HEK293T (cell line): ENCODE measurements at regions not wholly inside any gene's neighbourhood (a gene's known extent, or its start where the extent isn't known, plus 50 kb on each side); places are given as distances from the start of the nearest gene placed in this dataset.

Experiments
- CTCF ChIA-PET: fragments of 350-600 bp; formaldehyde crosslinking; extraction: SDS; loops from one replicate; lab custom pipeline; 2021; ENCODE audit warnings: antibody characterized with exemption, inconsistent platforms; lab: Yijun Ruan, JAX
- POLR2A ChIA-PET: fragments of 350-600 bp; formaldehyde crosslinking; extraction: SDS; loops from one replicate; lab custom pipeline; 2020; ENCODE audit warnings: antibody characterized with exemption, inconsistent platforms; lab: Yijun Ruan, JAX
- DNase-seq: peaks from one replicate; pipeline ENCODE4 v3.0.0; 2012; ENCODE audit warnings: mixed read lengths; ENCODE audit errors: extremely low spot score
- ARNT ChIP-seq: fragments of 450-650 bp; IDR thresholded peaks from 2 replicates; pipeline ENCODE4 v1.6.1; 2017; ENCODE audit warnings: mild to moderate bottlenecking
- BHLHE40 ChIP-seq: fragments of 450-650 bp; IDR thresholded peaks from 2 replicates; pipeline ENCODE4 v1.6.1; 2016; ENCODE audit warnings: mild to moderate bottlenecking, moderate library complexity, borderline replicate concordance
- CTBP1 ChIP-seq: fragments of 450-650 bp; IDR thresholded peaks from 2 replicates; pipeline ENCODE4 v1.6.1; 2016; ENCODE audit warnings: borderline replicate concordance
- ELF4 ChIP-seq: fragments of 450-650 bp; IDR thresholded peaks from 2 replicates; pipeline ENCODE4 v1.6.1; 2017; ENCODE audit warnings: antibody characterized with exemption
- FOXA1 ChIP-seq: fragments of 450-650 bp; IDR thresholded peaks from 2 replicates; pipeline ENCODE4 v1.6.1; 2016; ENCODE audit warnings: mild to moderate bottlenecking
- FOXK2 ChIP-seq: fragments of 450-650 bp; IDR thresholded peaks from 2 replicates; pipeline ENCODE4 v1.6.1; 2016; ENCODE audit warnings: mild to moderate bottlenecking
- FOXM1 ChIP-seq: fragments of 450-650 bp; IDR thresholded peaks from 2 replicates; pipeline ENCODE4 v1.6.1; 2017; ENCODE audit warnings: mild to moderate bottlenecking, borderline replicate concordance
- HDGF ChIP-seq: fragments of 450-650 bp; IDR thresholded peaks from 2 replicates; pipeline ENCODE4 v1.6.1; 2017; ENCODE audit warnings: antibody characterized with exemption, borderline replicate concordance
- L3MBTL2 ChIP-seq: fragments of 450-650 bp; conservative IDR thresholded peaks from 2 replicates; pipeline ENCODE4 v1.6.1; 2016; ENCODE audit warnings: mild to moderate bottlenecking
- LEF1 ChIP-seq: fragments of 450-650 bp; IDR thresholded peaks from 2 replicates; pipeline ENCODE4 v1.6.1; 2017; ENCODE audit warnings: mild to moderate bottlenecking, borderline replicate concordance
- NFRKB ChIP-seq: fragments of 450-650 bp; IDR thresholded peaks from 2 replicates; pipeline ENCODE4 v1.6.1; 2016; ENCODE audit warnings: mild to moderate bottlenecking, moderate library complexity
- PKNOX1 ChIP-seq: fragments of 450-650 bp; IDR thresholded peaks from 2 replicates; pipeline ENCODE4 v1.6.1; 2016
- SP1 ChIP-seq: fragments of 450-650 bp; IDR thresholded peaks from 2 replicates; pipeline ENCODE4 v1.6.1; 2017
- SUZ12 ChIP-seq: fragments of 450-650 bp; IDR thresholded peaks from 2 replicates; pipeline ENCODE4 v1.6.1; 2016; ENCODE audit warnings: mild to moderate bottlenecking
- TARDBP ChIP-seq: fragments of 450-650 bp; IDR thresholded peaks from 2 replicates; pipeline ENCODE4 v1.6.1; 2016
- ZNF384 ChIP-seq: fragments of 450-650 bp; IDR thresholded peaks from 2 replicates; pipeline ENCODE4 v1.6.1; 2016

GRCh38 chr20:57791966-57792365 is 82.2 kb upstream of the PMEPA1 start:
- ChIA-PET POLR2A (no interaction called here), CTCF (no interaction called here)
- TF ChIP-seq HDGF: no peak
- no peak for TF ChIP-seq CTBP1
- TF ChIP-seq FOXK2: no peak
- TF ChIP-seq BHLHE40: no peak
- TF ChIP-seq LEF1: no peak
- no peak for TF ChIP-seq ELF4
- TF ChIP-seq PKNOX1: no peak
- no peak for TF ChIP-seq FOXM1
- no peak for TF ChIP-seq TARDBP
- no peak for DNase-seq

- TF ChIP-seq ELF4: no peak
- TF ChIP-seq FOXA1: no peak
- POLR2A ChIA-PET: no interaction called here
- DNase-seq: no peak
- CTCF ChIA-PET: interaction anchor here (0.5 kb wide), 1 partner anchor 850 kb away, joined by 3 read pairs; no protein-coding TSS in a partner anchor
Observed at GRCh38 chr20:57791178-57791962, 81.6 kb upstream of the PMEPA1 start.

GRCh38 chr20:57790176-57790575 is 80.4 kb upstream of the PMEPA1 start:
- POLR2A ChIA-PET: no interaction called here
- CTCF ChIA-PET: no interaction called here
- TF ChIP-seq LEF1: no peak
- TF ChIP-seq SUZ12: no peak
- TF ChIP-seq ELF4: no peak
- TF ChIP-seq HDGF: no peak
- TF ChIP-seq SP1: no peak
- no peak for TF ChIP-seq FOXK2
- TF ChIP-seq FOXM1: no peak
- TF ChIP-seq L3MBTL2: no peak
- TF ChIP-seq CTBP1: no peak

GRCh38 chr20:57788936-57789613 is 79.3 kb upstream of the PMEPA1 start:
- CTCF ChIA-PET: no interaction called here
- POLR2A ChIA-PET: no interaction called here
- no peak for DNase-seq
- TF ChIP-seq SUZ12 (no peak), HDGF (no peak), ZNF384 (no peak), PKNOX1 (no peak), ARNT (no peak), CTBP1 (no peak), ELF4 (no peak), NFRKB (no peak), FOXA1 (no peak), SP1 (no peak), BHLHE40 (no peak)

More at GRCh38 chr20:57790176-57790575, 80.4 kb upstream of the PMEPA1 start:
- DNase-seq: no peak

GRCh38 chr20:57787990-57788781 is 78.4 kb upstream of the PMEPA1 start:
- TF ChIP-seq BHLHE40 (no peak), TARDBP (no peak), FOXA1 (no peak), L3MBTL2 (no peak), LEF1 (no peak), ZNF384 (no peak), SUZ12 (no peak), FOXK2 (no peak), NFRKB (no peak), ELF4 (no peak), HDGF (no peak), PKNOX1 (no peak), FOXM1 (no peak), ARNT (no peak)
- DNase-seq: no peak
- POLR2A ChIA-PET: no interaction called here
- CTCF ChIA-PET: no interaction called here
